ENCODE measurements at regions not wholly inside any gene's neighbourhood (a gene's known extent, or its start where the extent isn't known, plus 50 kb on each side); places are given as distances from the start of the nearest gene placed in this dataset.

GRCh38 chr21:15182731-15183130 lies 117.9 kb upstream of the NRIP1 start:
- no peaks in the 10 kb centered on the region for H3K4me1 Mint-ChIP-seq (ENCODE audit: low read depth, unreplicated experiment)
- Histone ChIP-seq H3K27ac (ENCODE audit: low read depth, low read length) (no peak overlapping the region), H3K36me3 (ENCODE audit: insufficient read depth, low read length) (no peaks in the 10 kb centered on the region), H4K20me1 (ENCODE audit: insufficient read depth, low read length) (no peaks in the 10 kb centered on the region), H3K27me3 (ENCODE audit: insufficient read depth, low read length) (no peaks in the 10 kb centered on the region), H3K4me3 (ENCODE audit: insufficient read depth, low read depth, low read length) (no peak overlapping the region), H2AFZ (ENCODE audit: low read depth, low read length) (no peak overlapping the region), H3K9me3 (ENCODE audit: insufficient read depth, low read depth, low read length) (no peaks in the 10 kb centered on the region), H3K4me1 (ENCODE audit: insufficient read depth, low read length) (no peaks in the 10 kb centered on the region), H3K79me2 (ENCODE audit: insufficient read depth, low read length) (no peaks in the 10 kb centered on the region), H3K4me2 (ENCODE audit: low read length) (no peak overlapping the region), H3K9ac (ENCODE audit: low read length) (no peak overlapping the region)
- no peak for FAIRE-seq
- DNase-seq (ENCODE audit: low read depth): no peak
- peaks cover 2% of the 10 kb centered on the region for H3K27me3 Mint-ChIP-seq (ENCODE audit: low read depth, unreplicated experiment)
- no peaks in the 10 kb centered on the region for H3K9me3 Mint-ChIP-seq (ENCODE audit: unreplicated experiment)
- H3K4me3 Mint-ChIP-seq (ENCODE audit: unreplicated experiment): no peak overlapping the region
- no peak overlapping the region for H3K27ac Mint-ChIP-seq (ENCODE audit: unreplicated experiment)
- H3K36me3 Mint-ChIP-seq (ENCODE audit: low read depth, unreplicated experiment): no peaks in the 10 kb centered on the region
- no peak for TF ChIP-seq EZH2 (IDR thresholded peaks at IDR 0.05; ENCODE audit: insufficient read depth, low read length)
- TF ChIP-seq, protein P1, sequence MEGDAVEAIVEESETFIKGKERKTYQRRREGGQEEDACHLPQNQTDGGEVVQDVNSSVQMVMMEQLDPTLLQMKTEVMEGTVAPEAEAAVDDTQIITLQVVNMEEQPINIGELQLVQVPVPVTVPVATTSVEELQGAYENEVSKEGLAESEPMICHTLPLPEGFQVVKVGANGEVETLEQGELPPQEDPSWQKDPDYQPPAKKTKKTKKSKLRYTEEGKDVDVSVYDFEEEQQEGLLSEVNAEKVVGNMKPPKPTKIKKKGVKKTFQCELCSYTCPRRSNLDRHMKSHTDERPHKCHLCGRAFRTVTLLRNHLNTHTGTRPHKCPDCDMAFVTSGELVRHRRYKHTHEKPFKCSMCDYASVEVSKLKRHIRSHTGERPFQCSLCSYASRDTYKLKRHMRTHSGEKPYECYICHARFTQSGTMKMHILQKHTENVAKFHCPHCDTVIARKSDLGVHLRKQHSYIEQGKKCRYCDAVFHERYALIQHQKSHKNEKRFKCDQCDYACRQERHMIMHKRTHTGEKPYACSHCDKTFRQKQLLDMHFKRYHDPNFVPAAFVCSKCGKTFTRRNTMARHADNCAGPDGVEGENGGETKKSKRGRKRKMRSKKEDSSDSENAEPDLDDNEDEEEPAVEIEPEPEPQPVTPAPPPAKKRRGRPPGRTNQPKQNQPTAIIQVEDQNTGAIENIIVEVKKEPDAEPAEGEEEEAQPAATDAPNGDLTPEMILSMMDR (IDR thresholded peaks at IDR 0.05; ENCODE audit: insufficient read depth, low read depth, low read length): no peak

DNA sequence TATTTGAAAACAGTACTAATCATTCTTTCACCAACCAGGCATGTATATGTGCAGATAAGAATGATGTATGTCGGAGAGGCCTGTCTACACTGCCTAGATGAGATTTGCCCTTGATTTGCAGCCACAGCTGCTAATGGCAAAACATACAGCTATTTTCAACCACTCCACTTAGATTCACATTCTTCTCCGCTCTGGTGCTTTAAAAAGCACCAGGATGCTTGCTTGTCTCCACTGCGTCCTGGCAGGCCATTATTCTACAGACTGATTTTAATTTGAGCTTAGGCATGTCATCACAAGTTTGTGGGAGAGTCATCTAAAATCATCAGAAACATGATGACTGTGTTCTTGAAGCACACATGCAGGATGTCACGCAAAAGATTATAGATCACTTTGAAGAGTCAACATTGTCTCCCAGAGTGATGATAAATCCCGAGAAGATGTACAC lies 119.0 kb upstream of the NRIP1 start:
- H3K4me3 ChIP-seq (ENCODE audit: insufficient read depth, low read depth, low read length): no peak overlapping the region
- no peaks in the 10 kb centered on the region for H3K27me3 ChIP-seq (ENCODE audit: insufficient read depth, low read length)
- no peak overlapping the region for H3K9ac ChIP-seq (ENCODE audit: low read length)
- DNase-seq (ENCODE audit: low read depth) (no peak), FAIRE-seq (no peak)
- H3K4me1 ChIP-seq (ENCODE audit: insufficient read depth, low read length): no peaks in the 10 kb centered on the region
- Mint-ChIP-seq H3K36me3 (ENCODE audit: low read depth, unreplicated experiment) (no peaks in the 10 kb centered on the region), H3K9me3 (ENCODE audit: unreplicated experiment) (no peaks in the 10 kb centered on the region), H3K27me3 (ENCODE audit: low read depth, unreplicated experiment) (peaks cover 2% of the 10 kb centered on the region), H3K27ac (ENCODE audit: unreplicated experiment) (no peak overlapping the region), H3K4me1 (ENCODE audit: low read depth, unreplicated experiment) (no peaks in the 10 kb centered on the region), H3K4me3 (ENCODE audit: unreplicated experiment) (no peak overlapping the region)
- TF ChIP-seq, protein P1 (IDR thresholded peaks at IDR 0.05; ENCODE audit: insufficient read depth, low read depth, low read length): no peak
- TF ChIP-seq EZH2 (IDR thresholded peaks at IDR 0.05; ENCODE audit: insufficient read depth, low read length): no peak
- no peak overlapping the region for H3K27ac ChIP-seq (ENCODE audit: low read depth, low read length)
- H3K9me3 ChIP-seq (ENCODE audit: insufficient read depth, low read depth, low read length): no peaks in the 10 kb centered on the region
- H3K79me2 ChIP-seq (ENCODE audit: insufficient read depth, low read length): no peaks in the 10 kb centered on the region
- H4K20me1 ChIP-seq (ENCODE audit: insufficient read depth, low read length): no peaks in the 10 kb centered on the region
- no peak overlapping the region for H2AFZ ChIP-seq (ENCODE audit: low read depth, low read length)
- H3K36me3 ChIP-seq (ENCODE audit: insufficient read depth, low read length): no peaks in the 10 kb centered on the region
- H3K4me2 ChIP-seq (ENCODE audit: low read length): no peak overlapping the region

GRCh38 chr21:15190412-15190811 lies 125.6 kb upstream of the NRIP1 start:
- no peak for TF ChIP-seq EZH2 (IDR thresholded peaks at IDR 0.05; ENCODE audit: insufficient read depth, low read length)
- TF ChIP-seq, protein P1 (IDR thresholded peaks at IDR 0.05; ENCODE audit: insufficient read depth, low read depth, low read length): no peak
- no peaks in the 10 kb centered on the region for H3K27me3 Mint-ChIP-seq (ENCODE audit: low read depth, unreplicated experiment)
- Histone ChIP-seq H3K4me1 (ENCODE audit: insufficient read depth, low read length) (no peaks in the 10 kb centered on the region), H3K79me2 (ENCODE audit: insufficient read depth, low read length) (no peaks in the 10 kb centered on the region), H3K36me3 (ENCODE audit: insufficient read depth, low read length) (no peaks in the 10 kb centered on the region), H3K4me3 (ENCODE audit: insufficient read depth, low read depth, low read length) (no peak overlapping the region), H3K4me2 (ENCODE audit: low read length) (no peak overlapping the region), H3K9me3 (ENCODE audit: insufficient read depth, low read depth, low read length) (no peaks in the 10 kb centered on the region), H2AFZ (ENCODE audit: low read depth, low read length) (no peak overlapping the region), H4K20me1 (ENCODE audit: insufficient read depth, low read length) (no peaks in the 10 kb centered on the region), H3K27me3 (ENCODE audit: insufficient read depth, low read length) (no peaks in the 10 kb centered on the region), H3K9ac (ENCODE audit: low read length) (no peak overlapping the region), H3K27ac (ENCODE audit: low read depth, low read length) (no peak overlapping the region)
- no peak for DNase-seq (ENCODE audit: low read depth)
- H3K9me3 Mint-ChIP-seq (ENCODE audit: unreplicated experiment): no peaks in the 10 kb centered on the region
- no peaks in the 10 kb centered on the region for H3K36me3 Mint-ChIP-seq (ENCODE audit: low read depth, unreplicated experiment)
- no peaks in the 10 kb centered on the region for H3K4me1 Mint-ChIP-seq (ENCODE audit: low read depth, unreplicated experiment)
- FAIRE-seq: no peak
- H3K4me3 Mint-ChIP-seq (ENCODE audit: unreplicated experiment): no peak overlapping the region
- H3K27ac Mint-ChIP-seq (ENCODE audit: unreplicated experiment): no peak overlapping the region

Data from astrocyte (in vitro differentiated cells and primary cell).